ENCODE measurements at regions not wholly inside any gene's neighbourhood (a gene's known extent, or its start where the extent isn't known, plus 50 kb on each side); places are given as distances from the start of the nearest gene placed in this dataset.
A peak's percentile ranks its signal among the peaks of the same experiment; 100 is the strongest.

DNA sequence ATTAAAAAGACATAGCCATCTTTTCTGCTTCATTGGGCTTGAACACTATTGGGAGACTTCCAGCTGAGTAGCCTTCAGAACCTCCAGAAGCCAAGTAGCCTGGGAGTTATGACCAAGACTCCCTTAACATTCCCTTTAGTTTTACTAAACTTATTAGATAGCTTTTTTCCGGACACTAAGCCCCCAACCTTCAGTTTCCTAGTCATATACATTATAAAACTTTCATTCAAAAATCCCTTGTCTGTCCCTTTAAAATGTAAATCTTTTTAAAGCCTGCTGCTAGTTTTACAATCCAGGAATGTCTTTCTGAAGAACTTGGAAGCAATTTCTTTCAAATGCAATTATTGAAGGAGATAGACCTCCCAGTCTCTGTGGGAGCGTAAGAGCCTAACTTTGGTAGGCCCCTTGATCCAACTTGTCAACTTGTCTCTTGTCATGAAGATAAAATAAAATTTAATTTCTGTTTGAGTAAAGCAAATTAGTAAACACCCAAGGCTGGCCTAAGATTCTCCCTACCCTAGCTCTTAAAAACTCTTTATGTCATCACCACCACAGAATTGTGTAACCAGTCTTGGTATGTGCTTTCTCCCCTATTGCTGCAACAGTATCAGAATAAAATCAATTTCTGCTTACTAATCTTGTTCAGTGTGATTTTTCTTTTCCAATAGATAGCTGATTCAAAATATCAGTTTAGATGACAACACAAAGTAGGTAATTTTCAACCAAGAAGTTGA lies 796.2 kb downstream of the PLA2G4A start:
- H3K4me1 ChIP-seq (ENCODE audit: insufficient read depth, low read length), result peaks cover 6% of the 10 kb centered on the region
- no peaks in the 10 kb centered on the region for H3K27me3 ChIP-seq (ENCODE audit: insufficient read depth, low read length)
- no peaks in the 10 kb centered on the region for H3K9me3 ChIP-seq (ENCODE audit: low read length)
- H2AFZ ChIP-seq (ENCODE audit: low read depth, low read length), result no peak overlapping the region
- H3K4me3 ChIP-seq (ENCODE audit: low read length), result no peak overlapping the region
- no peaks in the 10 kb centered on the region for H3K36me3 ChIP-seq (ENCODE audit: insufficient read depth, low read length)

DNA sequence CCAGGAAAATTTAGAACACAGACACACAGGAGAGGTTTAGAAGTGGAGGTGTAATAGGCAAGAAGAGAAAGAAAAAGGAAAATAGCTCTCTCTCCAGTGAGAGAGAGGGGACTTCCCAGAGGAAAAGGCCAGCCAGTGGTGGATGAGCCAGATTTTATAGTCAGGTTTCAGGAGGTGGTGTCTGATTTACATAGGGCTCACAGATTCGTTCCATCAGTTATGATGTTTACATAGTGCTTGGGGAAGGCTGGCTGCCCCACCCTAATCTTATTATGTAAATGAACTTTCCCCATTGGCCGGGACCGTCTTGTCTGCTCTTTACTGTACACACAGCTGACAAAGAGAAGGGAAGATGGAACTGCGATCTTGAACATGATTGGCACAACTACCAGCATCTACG lies 797.3 kb downstream of the PLA2G4A start:
- peaks cover 4% of the 10 kb centered on the region for H3K9me3 ChIP-seq (ENCODE audit: low read length)
- H3K27me3 ChIP-seq (ENCODE audit: insufficient read depth, low read length), result no peaks in the 10 kb centered on the region
- no peak overlapping the region for H2AFZ ChIP-seq (ENCODE audit: low read depth, low read length)
- peaks cover 6% of the 10 kb centered on the region for H3K4me1 ChIP-seq (ENCODE audit: insufficient read depth, low read length)
- no peak overlapping the region for H3K4me3 ChIP-seq (ENCODE audit: low read length)
- no peaks in the 10 kb centered on the region for H3K36me3 ChIP-seq (ENCODE audit: insufficient read depth, low read length)

DNA sequence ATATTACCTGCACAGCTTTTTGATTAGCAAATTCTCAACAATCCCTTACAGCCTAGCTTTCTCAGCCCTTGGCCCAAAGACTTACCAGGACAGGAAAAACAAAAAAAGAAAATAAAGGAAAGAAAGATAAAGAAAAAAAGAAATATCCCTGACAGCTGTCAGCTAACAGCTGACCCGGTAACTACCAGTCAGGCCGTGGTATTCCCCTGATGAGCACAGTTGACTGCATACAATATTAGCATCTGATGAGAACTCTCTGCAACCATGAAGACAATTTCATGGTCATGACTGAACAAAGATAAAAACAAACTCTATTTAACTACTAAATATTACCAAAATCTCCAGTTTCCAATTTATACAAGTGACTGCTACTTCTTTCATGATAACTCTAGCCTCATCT lies 798.8 kb downstream of the PLA2G4A start:
- Histone ChIP-seq H3K4me1 (ENCODE audit: insufficient read depth, low read length) (peaks cover 6% of the 10 kb centered on the region), H3K4me3 (ENCODE audit: low read length) (no peak overlapping the region), H2AFZ (ENCODE audit: low read depth, low read length) (no peak overlapping the region), H3K9me3 (ENCODE audit: low read length) (peaks cover 6% of the 10 kb centered on the region), H3K27me3 (ENCODE audit: insufficient read depth, low read length) (no peaks in the 10 kb centered on the region), H3K36me3 (ENCODE audit: insufficient read depth, low read length) (no peaks in the 10 kb centered on the region)

DNA sequence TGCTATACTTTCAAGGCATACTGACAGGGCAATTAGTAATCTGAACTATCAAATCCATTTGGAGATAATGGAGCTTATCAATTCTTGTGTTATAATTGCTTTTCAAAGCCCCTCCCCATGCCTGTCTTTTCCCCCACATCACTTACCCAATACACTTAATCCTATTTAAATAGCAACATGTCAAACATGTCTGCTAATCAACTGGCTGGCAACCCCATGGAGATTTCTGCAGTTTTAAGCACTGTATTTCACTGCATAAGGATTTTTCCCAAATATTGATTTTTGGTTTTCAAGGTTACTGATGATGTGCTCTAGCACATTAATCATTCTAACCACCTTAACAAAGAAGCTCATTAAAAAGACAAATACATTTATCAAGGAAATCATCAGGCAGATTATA lies 800.3 kb downstream of the PLA2G4A start:
- no peaks in the 10 kb centered on the region for H3K36me3 ChIP-seq (ENCODE audit: insufficient read depth, low read length)
- H3K4me1 ChIP-seq (ENCODE audit: insufficient read depth, low read length), result peaks cover 6% of the 10 kb centered on the region
- no peak overlapping the region for H3K4me3 ChIP-seq (ENCODE audit: low read length)
- H2AFZ ChIP-seq (ENCODE audit: low read depth, low read length), result no peak overlapping the region
- H3K9me3 ChIP-seq (ENCODE audit: low read length), result peaks cover 6% of the 10 kb centered on the region
- no peaks in the 10 kb centered on the region for H3K27me3 ChIP-seq (ENCODE audit: insufficient read depth, low read length)

DNA sequence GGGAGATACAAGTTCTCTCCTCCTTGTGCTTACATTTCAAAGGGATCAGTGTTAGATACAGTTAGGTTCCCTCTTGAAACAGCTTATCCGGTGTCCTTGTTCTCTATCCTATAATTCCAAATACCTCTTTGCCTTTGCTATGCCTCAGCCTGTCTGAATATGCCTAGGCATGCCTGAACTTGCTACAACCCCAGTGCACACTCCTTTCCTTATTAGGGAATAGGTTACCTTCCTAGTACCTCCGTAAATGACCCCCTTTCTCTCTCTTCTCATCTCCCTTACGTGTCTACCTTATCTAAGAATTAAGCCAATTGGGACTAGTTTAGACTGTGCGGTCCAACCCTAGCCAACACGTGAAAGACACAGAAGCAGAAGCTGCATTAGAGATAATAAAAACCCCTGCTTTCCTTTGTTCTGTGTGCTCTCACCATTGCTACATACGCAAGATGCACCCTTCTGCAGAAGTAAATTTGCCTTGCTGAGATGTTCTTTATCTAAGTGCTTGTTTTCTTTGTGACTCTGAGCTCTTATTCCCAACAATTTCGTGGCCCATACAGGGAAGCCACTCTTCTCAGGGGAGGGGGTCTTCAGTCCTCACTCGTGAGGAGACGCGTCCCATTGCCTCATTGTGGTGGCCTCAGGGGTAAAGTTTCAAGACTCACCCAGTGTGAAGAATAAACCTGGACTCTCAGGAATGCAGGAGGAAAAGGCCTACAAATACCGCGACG lies 802.1 kb downstream of the PLA2G4A start:
- Histone ChIP-seq H3K4me1 (ENCODE audit: insufficient read depth, low read length) (no peaks in the 10 kb centered on the region), H3K27me3 (ENCODE audit: insufficient read depth, low read length) (no peaks in the 10 kb centered on the region), H3K9me3 (ENCODE audit: low read length) (peaks cover 6% of the 10 kb centered on the region), H3K4me3 (ENCODE audit: low read length) (no peak overlapping the region), H2AFZ (ENCODE audit: low read depth, low read length) (no peak overlapping the region), H3K36me3 (ENCODE audit: insufficient read depth, low read length) (no peaks in the 10 kb centered on the region)

DNA sequence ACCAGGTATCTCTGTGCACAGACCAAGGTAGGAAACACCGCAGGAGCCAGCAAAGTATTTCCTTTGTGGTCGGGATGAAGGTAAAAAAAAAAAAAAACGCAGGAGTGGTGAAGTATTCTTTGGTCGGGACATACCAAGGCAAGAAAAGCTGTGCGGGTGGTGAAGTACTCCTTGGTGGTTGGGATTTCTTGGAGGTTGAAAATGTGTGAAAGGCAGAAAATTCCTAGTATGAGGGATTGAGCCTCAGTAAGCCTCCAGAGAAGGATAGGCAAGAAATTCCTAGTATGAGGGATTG lies 802.6 kb downstream of the PLA2G4A start:
- H2AFZ ChIP-seq (ENCODE audit: low read depth, low read length), result no peak overlapping the region
- no peaks in the 10 kb centered on the region for H3K27me3 ChIP-seq (ENCODE audit: insufficient read depth, low read length)
- H3K36me3 ChIP-seq (ENCODE audit: insufficient read depth, low read length), result no peaks in the 10 kb centered on the region
- H3K4me3 ChIP-seq (ENCODE audit: low read length), result no peak overlapping the region
- peaks cover 6% of the 10 kb centered on the region for H3K9me3 ChIP-seq (ENCODE audit: low read length)
- H3K4me1 ChIP-seq (ENCODE audit: insufficient read depth, low read length), result no peaks in the 10 kb centered on the region

DNA sequence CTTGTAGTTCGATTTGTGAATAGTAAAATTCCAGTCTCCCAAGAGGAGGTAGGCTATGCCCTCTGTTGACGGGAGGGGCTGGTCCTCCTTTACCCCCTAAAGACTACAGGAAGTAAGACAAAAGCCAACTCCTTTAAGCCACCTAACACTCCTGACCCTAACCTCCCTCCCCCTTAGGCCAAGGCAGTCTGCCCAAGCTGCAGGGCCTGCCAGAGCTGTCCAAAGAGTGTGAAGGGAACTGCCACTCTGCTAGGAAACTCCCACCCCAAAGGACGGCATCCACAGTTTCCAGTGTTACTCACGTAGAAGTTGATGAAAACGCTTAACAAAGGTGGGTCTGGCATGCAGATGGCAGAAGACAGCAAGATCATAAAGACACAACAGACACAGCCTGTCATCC lies 803.2 kb downstream of the PLA2G4A start:
- Histone ChIP-seq H3K4me3 (ENCODE audit: low read length) (no peak overlapping the region), H3K9me3 (ENCODE audit: low read length) (peaks cover 6% of the 10 kb centered on the region), H3K27me3 (ENCODE audit: insufficient read depth, low read length) (no peaks in the 10 kb centered on the region), H3K36me3 (ENCODE audit: insufficient read depth, low read length) (no peaks in the 10 kb centered on the region), H3K4me1 (ENCODE audit: insufficient read depth, low read length) (no peaks in the 10 kb centered on the region), H2AFZ (ENCODE audit: low read depth, low read length) (no peak overlapping the region)

DNA sequence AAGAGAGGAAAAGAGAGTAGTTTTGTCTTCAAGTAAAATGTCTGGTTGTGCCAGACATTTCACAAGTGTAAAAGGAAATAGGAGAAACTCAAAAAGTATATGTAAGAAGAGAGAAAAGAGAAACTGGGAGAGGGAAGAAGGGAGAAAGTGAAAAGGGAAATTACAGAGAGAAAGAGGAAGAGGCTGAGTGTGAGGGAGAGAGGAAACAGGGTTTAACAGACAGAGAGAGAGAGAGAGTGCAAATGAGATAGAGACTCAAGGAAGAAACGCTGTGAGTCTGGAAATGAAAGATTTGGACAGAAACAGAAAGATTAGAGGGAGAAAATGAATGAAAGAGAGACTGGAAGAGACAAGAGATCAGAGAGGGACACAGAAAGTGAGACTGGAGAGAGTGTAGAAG lies 806.2 kb downstream of the PLA2G4A start:
- Histone ChIP-seq H3K27me3 (ENCODE audit: insufficient read depth, low read length) (no peaks in the 10 kb centered on the region), H2AFZ (ENCODE audit: low read depth, low read length) (peak overlapping the region; percentile 54), H3K36me3 (ENCODE audit: insufficient read depth, low read length) (no peaks in the 10 kb centered on the region), H3K4me1 (ENCODE audit: insufficient read depth, low read length) (no peaks in the 10 kb centered on the region), H3K4me3 (ENCODE audit: low read length) (no peak overlapping the region), H3K9me3 (ENCODE audit: low read length) (peaks cover 6% of the 10 kb centered on the region)

DNA sequence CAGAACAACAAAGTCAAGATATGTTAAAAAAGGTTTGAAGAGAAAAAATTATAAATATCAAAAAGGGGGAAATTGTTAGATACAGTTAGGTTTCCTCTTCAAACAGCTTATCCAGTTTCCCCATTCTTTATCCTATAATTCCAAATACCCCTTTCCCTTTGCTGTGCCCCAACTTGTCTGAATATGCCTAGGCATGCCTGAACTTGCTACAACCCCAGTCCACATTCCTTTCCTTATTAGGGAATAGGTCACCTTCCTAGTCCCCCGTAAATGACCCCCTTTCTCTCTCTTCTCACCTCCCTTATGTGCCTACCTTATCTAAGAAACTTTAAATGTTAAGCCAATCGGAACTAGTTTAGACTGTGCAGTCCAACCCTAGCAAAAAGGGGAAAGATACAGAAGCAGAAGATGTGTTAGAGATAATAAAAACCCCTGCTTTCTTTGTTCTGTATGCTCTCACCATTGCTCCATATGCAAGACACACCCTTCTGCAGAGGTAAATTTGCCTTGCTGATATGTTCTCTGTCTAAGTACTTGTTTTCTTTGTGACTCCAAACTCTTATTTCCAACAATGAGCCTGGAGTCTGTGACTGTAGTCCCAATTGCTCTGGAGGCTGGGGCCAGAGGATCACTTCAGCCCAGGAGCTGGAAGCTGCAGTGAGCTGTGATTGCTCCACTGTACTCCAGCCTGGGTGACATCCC lies 810.1 kb downstream of the PLA2G4A start:
- H2AFZ ChIP-seq (ENCODE audit: low read depth, low read length), result no peak overlapping the region

DNA sequence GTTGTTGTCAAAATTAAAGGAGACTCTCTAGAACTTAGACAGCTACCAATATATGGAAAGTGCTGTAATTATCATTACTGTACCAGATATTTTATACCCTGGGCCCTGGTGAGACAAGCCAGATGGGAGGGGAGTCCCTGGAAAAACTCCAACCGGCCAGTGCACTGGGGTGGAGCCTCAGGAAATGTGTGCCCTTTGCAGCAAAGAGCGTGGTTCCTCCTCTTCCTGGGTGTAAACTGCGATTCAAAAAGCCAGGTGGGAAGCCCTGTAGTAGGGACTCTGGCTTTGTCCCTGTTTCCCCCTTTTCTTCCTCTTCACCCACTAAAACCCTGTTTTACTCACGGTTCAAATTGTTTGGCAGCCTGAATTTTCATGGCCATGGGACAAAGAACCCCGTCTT lies 812.3 kb downstream of the PLA2G4A start:
- no peaks in the 10 kb centered on the region for H3K4me1 ChIP-seq (ENCODE audit: insufficient read depth, low read length)
- H3K4me3 ChIP-seq (ENCODE audit: low read length), result no peak overlapping the region
- no peaks in the 10 kb centered on the region for H3K27me3 ChIP-seq (ENCODE audit: insufficient read depth, low read length)
- no peaks in the 10 kb centered on the region for H3K36me3 ChIP-seq (ENCODE audit: insufficient read depth, low read length)
- H2AFZ ChIP-seq (ENCODE audit: low read depth, low read length), result no peak overlapping the region
- no peaks in the 10 kb centered on the region for H3K9me3 ChIP-seq (ENCODE audit: low read length)

More for the DNA sequence above, 810.1 kb downstream of the PLA2G4A start:
- no peaks in the 10 kb centered on the region for H3K36me3 ChIP-seq (ENCODE audit: insufficient read depth, low read length)
- no peaks in the 10 kb centered on the region for H3K4me1 ChIP-seq (ENCODE audit: insufficient read depth, low read length)
- no peaks in the 10 kb centered on the region for H3K9me3 ChIP-seq (ENCODE audit: low read length)
- H3K27me3 ChIP-seq (ENCODE audit: insufficient read depth, low read length), result no peaks in the 10 kb centered on the region
- H3K4me3 ChIP-seq (ENCODE audit: low read length), result no peak overlapping the region

DNA sequence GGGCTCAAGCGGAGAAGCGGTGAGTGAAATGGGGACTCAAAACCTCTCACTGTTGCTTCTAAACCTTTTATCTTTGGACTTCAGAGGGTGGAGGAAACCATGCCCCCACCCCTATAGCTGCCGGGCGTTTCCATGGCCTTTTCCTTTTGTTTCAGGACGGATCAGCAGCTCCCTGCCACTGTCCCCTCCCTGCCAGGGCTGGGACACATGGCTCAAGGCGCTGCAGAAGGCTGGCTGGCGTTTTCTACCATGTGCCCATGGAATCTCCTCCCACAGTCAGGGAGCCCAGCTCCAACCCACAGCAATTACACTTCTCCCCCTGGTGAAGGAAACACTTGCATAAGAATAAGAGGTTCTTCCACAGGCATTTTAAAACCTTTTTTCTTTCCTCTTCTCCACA lies 812.7 kb downstream of the PLA2G4A start:
- no peaks in the 10 kb centered on the region for H3K4me1 ChIP-seq (ENCODE audit: insufficient read depth, low read length)
- H2AFZ ChIP-seq (ENCODE audit: low read depth, low read length), result no peak overlapping the region
- no peak overlapping the region for H3K4me3 ChIP-seq (ENCODE audit: low read length)

DNA sequence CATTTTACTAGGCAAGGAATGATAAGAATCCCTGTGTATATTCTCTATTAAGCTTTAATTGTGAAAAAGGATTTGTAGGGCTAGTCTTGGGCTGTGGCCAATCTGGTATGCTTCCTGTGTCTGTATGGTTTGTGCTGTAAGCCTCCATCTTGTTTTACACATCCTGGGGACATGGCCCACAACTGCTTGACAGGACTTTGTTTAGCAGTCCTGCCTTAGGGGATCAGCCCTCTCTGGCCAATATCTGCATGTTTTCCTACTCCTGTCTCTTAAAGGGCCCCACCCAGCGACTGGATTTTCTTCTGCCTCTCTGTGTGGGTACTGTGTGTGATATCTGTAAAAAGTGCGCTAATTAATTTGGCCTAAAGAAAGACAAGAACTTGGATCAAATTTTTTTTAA lies 813.2 kb downstream of the PLA2G4A start:
- Histone ChIP-seq H3K36me3 (ENCODE audit: insufficient read depth, low read length) (no peaks in the 10 kb centered on the region), H2AFZ (ENCODE audit: low read depth, low read length) (no peak overlapping the region), H3K4me1 (ENCODE audit: insufficient read depth, low read length) (no peaks in the 10 kb centered on the region), H3K4me3 (ENCODE audit: low read length) (no peak overlapping the region), H3K27me3 (ENCODE audit: insufficient read depth, low read length) (no peaks in the 10 kb centered on the region), H3K9me3 (ENCODE audit: low read length) (no peaks in the 10 kb centered on the region)

More for the DNA sequence above, 812.7 kb downstream of the PLA2G4A start:
- Histone ChIP-seq H3K9me3 (ENCODE audit: low read length) (no peaks in the 10 kb centered on the region), H3K36me3 (ENCODE audit: insufficient read depth, low read length) (no peaks in the 10 kb centered on the region), H3K27me3 (ENCODE audit: insufficient read depth, low read length) (no peaks in the 10 kb centered on the region)

DNA sequence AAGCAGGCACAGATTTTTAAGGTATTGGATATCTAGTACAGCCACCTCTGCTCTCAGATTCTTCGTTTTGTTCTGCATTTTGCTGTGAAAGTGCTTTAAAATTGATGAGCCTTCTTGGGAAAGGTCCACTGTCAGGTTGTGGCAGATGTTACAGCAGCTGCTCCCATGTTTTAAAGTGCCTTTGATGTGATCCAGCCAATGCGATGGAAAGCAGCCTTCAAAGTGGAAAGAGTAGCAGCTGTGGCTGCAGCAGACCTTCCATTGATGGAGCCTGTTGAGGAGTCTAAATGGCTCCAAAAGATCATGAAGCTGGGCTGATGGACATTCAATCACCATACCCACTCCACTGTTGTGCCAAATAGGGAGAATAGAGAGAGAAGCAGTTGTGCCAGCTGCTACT lies 816.9 kb downstream of the PLA2G4A start:
- H3K4me3 ChIP-seq (ENCODE audit: low read length), result no peak overlapping the region
- no peaks in the 10 kb centered on the region for H3K4me1 ChIP-seq (ENCODE audit: insufficient read depth, low read length)
- H3K9me3 ChIP-seq (ENCODE audit: low read length), result no peaks in the 10 kb centered on the region
- H2AFZ ChIP-seq (ENCODE audit: low read depth, low read length), result no peak overlapping the region
- H3K36me3 ChIP-seq (ENCODE audit: insufficient read depth, low read length), result no peaks in the 10 kb centered on the region
- no peaks in the 10 kb centered on the region for H3K27me3 ChIP-seq (ENCODE audit: insufficient read depth, low read length)

All from neuron (in vitro differentiated cells).